Upper lobe of left lung (tissue), 4 donors: ENCODE measurements at regions not wholly inside any gene's neighbourhood (a gene's known extent, or its start where the extent isn't known, plus 50 kb on each side); places are given as distances from the start of the nearest gene placed in this dataset.

Experiments
- CTCF ChIP-seq, 6 experiments: fragments of 450-650 bp in 4 of 6; fragments of 200-600 bp in 2 of 6; sonication (generic) in 2 of 6; IDR thresholded peaks; one replicate each; pipeline ENCODE4 v1.5.1; 2016 to 2019; ENCODE audit warnings: antibody characterized with exemption in 6 of 6
- EP300 ChIP-seq, 4 donors: sonication (generic); formaldehyde crosslinking; IDR thresholded peaks; one replicate each; pipeline ENCODE4 v1.5.1; 2017; ENCODE audit warnings: antibody characterized with exemption in 4 of 4, control low read depth in 2 of 4
- POLR2AphosphoS5 ChIP-seq, 2 donors: sonication (generic); formaldehyde crosslinking; IDR thresholded peaks; one replicate each; pipeline ENCODE4 v1.5.1; 2017; ENCODE audit warnings: antibody characterized with exemption in 2 of 2

- TF ChIP-seq CTCF (IDR thresholded peaks at IDR 0.05) (no peak), POLR2AphosphoS5 (IDR thresholded peaks at IDR 0.05) (no peak), EP300 (IDR thresholded peaks at IDR 0.05) (no peak)
These were observed 88.9 kb upstream of the TRIO start for GRCh38 chr5:14054111-14054854.
